ENCODE measurements at regions not wholly inside any gene's neighbourhood (a gene's known extent, or its start where the extent isn't known, plus 50 kb on each side); places are given as distances from the start of the nearest gene placed in this dataset.
"Not testable (repeated sequence)": the region's sequence is repeated elsewhere in the genome, so short reads cannot be mapped to it uniquely, and the experiment has no call there.

GRCh38 chr21:28283641-28284490 is 708.8 kb downstream of the LTN1 start:
- peak; percentile 70 for DNase-seq (ENCODE audit: low spot score)

- DNase-seq (ENCODE audit: low spot score): no peak
Observed at GRCh38 chr21:28282833-28283232, 709.8 kb downstream of the LTN1 start.

GRCh38 chr21:28281357-28281756 is 711.3 kb downstream of the LTN1 start:
- not testable (repeated sequence) for DNase-seq (ENCODE audit: low spot score)

- DNase-seq (ENCODE audit: low spot score): no peak
Observed at GRCh38 chr21:28280611-28281010, 712.1 kb downstream of the LTN1 start.

GRCh38 chr21:28277324-28277723 is 715.4 kb downstream of the LTN1 start:
- DNase-seq (ENCODE audit: low spot score): no peak

- DNase-seq (ENCODE audit: low spot score): no peak
Observed at GRCh38 chr21:28272272-28272992, 720.2 kb downstream of the LTN1 start.

- DNase-seq (ENCODE audit: low spot score): no peak
Observed at GRCh38 chr21:28269173-28269572, 723.5 kb downstream of the LTN1 start.

GRCh38 chr21:28268685-28269084 is 724.0 kb downstream of the LTN1 start:
- no peak for DNase-seq (ENCODE audit: low spot score)

GRCh38 chr21:28267449-28267848 is 725.2 kb downstream of the LTN1 start:
- no peak for DNase-seq (ENCODE audit: low spot score)

- DNase-seq (ENCODE audit: low spot score): no peak
Observed at GRCh38 chr21:28266061-28266460, 726.6 kb downstream of the LTN1 start.

- no peak for DNase-seq (ENCODE audit: low spot score)
Observed at GRCh38 chr21:28263974-28264373, 728.7 kb downstream of the LTN1 start.

GRCh38 chr21:28261298-28261697 is 731.4 kb downstream of the LTN1 start:
- DNase-seq (ENCODE audit: low spot score): peak; percentile 6

GRCh38 chr21:28257276-28257675 is 735.4 kb downstream of the LTN1 start:
- no peak for DNase-seq (ENCODE audit: low spot score)

- no peak for DNase-seq (ENCODE audit: low spot score)
Observed at GRCh38 chr21:28256837-28257236, 735.8 kb downstream of the LTN1 start.

GRCh38 chr21:28256420-28256831 is 736.3 kb downstream of the LTN1 start:
- no peak for DNase-seq (ENCODE audit: low spot score)

- DNase-seq (ENCODE audit: low spot score): peak; percentile 34
Observed at GRCh38 chr21:28253961-28254360, 738.7 kb downstream of the LTN1 start.

GRCh38 chr21:28253338-28253737 is 739.3 kb downstream of the LTN1 start:
- DNase-seq (ENCODE audit: low spot score): peak; percentile 63

GRCh38 chr21:28252928-28253327 is 739.7 kb downstream of the LTN1 start:
- DNase-seq (ENCODE audit: low spot score): no peak

- DNase-seq (ENCODE audit: low spot score): no peak
Observed at GRCh38 chr21:28250946-28251345, 741.7 kb downstream of the LTN1 start.

GRCh38 chr21:28247454-28248020 is 745.1 kb downstream of the LTN1 start:
- no peak for DNase-seq (ENCODE audit: low spot score)

GRCh38 chr21:28240586-28240985 is 752.1 kb downstream of the LTN1 start:
- DNase-seq (ENCODE audit: low spot score): no peak

- no peak for DNase-seq (ENCODE audit: low spot score)
Observed at GRCh38 chr21:28239340-28239739, 753.3 kb downstream of the LTN1 start.

GRCh38 chr21:28237661-28238060 is 755.0 kb downstream of the LTN1 start:
- no peak for DNase-seq (ENCODE audit: low spot score)
